ENCODE measurements at regions not wholly inside any gene's neighbourhood (a gene's known extent, or its start where the extent isn't known, plus 50 kb on each side); places are given as distances from the start of the nearest gene placed in this dataset.

GRCh38 chr10:10642189-10642588, 375.5 kb upstream of the CELF2 start:
- TF ChIP-seq CTCF (IDR thresholded peaks at IDR 0.05; ENCODE audit: insufficient read depth, low read length, poor library complexity, severe bottlenecking) (no peak), EZH2phosphoT487 (conservative IDR thresholded peaks at IDR 0.05; ENCODE audit: low read length) (no peak)
